ENCODE measurements at regions not wholly inside any gene's neighbourhood (a gene's known extent, or its start where the extent isn't known, plus 50 kb on each side); places are given as distances from the start of the nearest gene placed in this dataset.

DNA sequence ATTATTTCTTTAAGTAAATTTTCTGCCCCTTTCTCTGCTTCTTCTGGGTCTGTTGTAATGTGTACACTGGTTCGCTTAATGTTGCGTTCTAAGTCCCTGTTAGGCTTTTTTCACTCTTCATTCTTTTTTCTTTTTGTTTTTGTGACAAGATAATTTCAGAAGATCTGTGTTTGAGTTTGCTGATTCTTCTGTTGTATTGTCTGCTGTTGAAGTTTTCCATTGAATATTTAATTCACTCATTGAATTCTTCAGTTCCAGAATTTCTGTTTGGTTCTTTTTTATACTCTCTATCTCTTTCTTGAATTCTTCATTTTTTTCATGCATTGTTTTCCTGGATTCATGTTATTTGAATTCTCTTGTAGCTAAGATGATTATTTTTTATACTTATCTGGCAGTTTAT is 66.3 kb upstream of the NUDT6 start:
- H3K36me3 ChIP-seq = no peaks in the 10 kb centered on the region

DNA sequence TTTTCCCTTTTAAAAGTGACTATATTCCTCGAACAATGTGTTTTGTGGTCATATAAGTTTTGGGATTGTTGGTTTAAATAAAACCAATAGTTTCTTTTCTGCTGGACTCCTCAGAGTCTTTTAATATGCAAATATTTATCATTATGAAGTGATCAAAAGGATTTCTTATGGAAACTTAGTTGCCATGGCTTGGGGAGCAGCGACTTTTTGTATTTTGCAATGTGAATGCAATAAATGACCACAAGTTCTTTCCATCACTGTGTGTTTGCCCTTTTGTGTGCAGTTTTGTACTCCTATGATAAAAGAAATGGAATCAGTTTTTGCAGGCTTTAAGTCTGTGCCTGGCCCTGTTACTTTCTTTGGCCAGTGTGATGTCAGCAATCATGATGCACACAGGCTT is 68.5 kb upstream of the NUDT6 start:
- no peaks in the 10 kb centered on the region for H3K36me3 ChIP-seq
- peaks cover 5% of the 10 kb centered on the region for H3K9me3 ChIP-seq
- no peak for TF ChIP-seq CTCF (IDR thresholded peaks at IDR 0.05)
- H3K27me3 ChIP-seq = no peaks in the 10 kb centered on the region
- H3K4me1 ChIP-seq (ENCODE audit: control insufficient read depth in 1 of 2, insufficient read depth in 1 of 2, low read depth in 1 of 2, low read length in 1 of 2) = no peaks in the 10 kb centered on the region
- no peak overlapping the region for H3K27ac ChIP-seq
- no peak overlapping the region for H3K4me3 ChIP-seq (ENCODE audit: low read depth in 1 of 2, low read length in 1 of 2)

More for the DNA sequence above, 66.3 kb upstream of the NUDT6 start:
- Histone ChIP-seq H3K27ac (no peak overlapping the region), H3K4me1 (ENCODE audit: control insufficient read depth in 1 of 2, insufficient read depth in 1 of 2, low read depth in 1 of 2, low read length in 1 of 2) (no peaks in the 10 kb centered on the region), H3K9me3 (peaks cover 5% of the 10 kb centered on the region), H3K27me3 (no peaks in the 10 kb centered on the region), H3K4me3 (ENCODE audit: low read depth in 1 of 2, low read length in 1 of 2) (no peak overlapping the region)
- TF ChIP-seq CTCF (IDR thresholded peaks at IDR 0.05) = no peak

DNA sequence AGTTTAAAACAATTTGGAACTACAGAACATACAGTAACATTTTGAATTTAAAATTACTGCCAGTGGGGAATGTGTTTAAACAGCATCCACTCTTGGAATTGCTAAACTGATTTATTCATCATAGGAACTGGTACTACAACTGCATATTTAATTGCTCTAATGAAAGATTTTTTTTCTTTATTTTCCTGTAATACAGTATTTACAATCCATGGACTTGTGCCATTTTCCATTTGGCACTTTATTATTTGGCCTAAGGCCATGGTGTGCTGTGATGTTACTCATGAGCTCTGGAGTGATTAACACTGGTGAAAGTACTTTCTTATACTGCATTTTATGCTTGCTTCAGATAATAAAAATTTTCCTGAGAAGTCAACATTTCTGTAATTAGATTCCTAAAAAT is 69.7 kb upstream of the NUDT6 start:
- no peak overlapping the region for H3K4me3 ChIP-seq (ENCODE audit: low read depth in 1 of 2, low read length in 1 of 2)
- no peaks in the 10 kb centered on the region for H3K4me1 ChIP-seq (ENCODE audit: control insufficient read depth in 1 of 2, insufficient read depth in 1 of 2, low read depth in 1 of 2, low read length in 1 of 2)
- no peak for TF ChIP-seq CTCF (IDR thresholded peaks at IDR 0.05)
- no peaks in the 10 kb centered on the region for H3K36me3 ChIP-seq
- H3K27ac ChIP-seq = no peak overlapping the region
- H3K9me3 ChIP-seq = peaks cover 5% of the 10 kb centered on the region
- H3K27me3 ChIP-seq = no peaks in the 10 kb centered on the region

- Histone ChIP-seq H3K27me3 (no peaks in the 10 kb centered on the region), H3K27ac (no peak overlapping the region), H3K4me1 (ENCODE audit: control insufficient read depth in 1 of 2, insufficient read depth in 1 of 2, low read depth in 1 of 2, low read length in 1 of 2) (no peaks in the 10 kb centered on the region), H3K4me3 (ENCODE audit: low read depth in 1 of 2, low read length in 1 of 2) (no peak overlapping the region), H3K9me3 (peaks cover 5% of the 10 kb centered on the region), H3K36me3 (no peaks in the 10 kb centered on the region)
- TF ChIP-seq CTCF (IDR thresholded peaks at IDR 0.05) = no peak
These were observed 70.2 kb upstream of the NUDT6 start for GRCh38 chr4:122992641-122993040.

GRCh38 chr4:122996350-122996749 is 74.0 kb upstream of the NUDT6 start:
- H3K27ac ChIP-seq = no peak overlapping the region
- no peak for TF ChIP-seq CTCF (IDR thresholded peaks at IDR 0.05)

More at GRCh38 chr4:122996350-122996749, 74.0 kb upstream of the NUDT6 start:
- Histone ChIP-seq H3K27me3 (no peaks in the 10 kb centered on the region), H3K9me3 (no peaks in the 10 kb centered on the region), H3K4me1 (ENCODE audit: control insufficient read depth in 1 of 2, insufficient read depth in 1 of 2, low read depth in 1 of 2, low read length in 1 of 2) (no peaks in the 10 kb centered on the region), H3K36me3 (no peaks in the 10 kb centered on the region), H3K4me3 (ENCODE audit: low read depth in 1 of 2, low read length in 1 of 2) (no peak overlapping the region)
